ENCODE measurements at regions not wholly inside any gene's neighbourhood (a gene's known extent, or its start where the extent isn't known, plus 50 kb on each side); places are given as distances from the start of the nearest gene placed in this dataset.
A peak's percentile ranks its signal among the peaks of the same experiment; 100 is the strongest.

GRCh38 chrX:20521222-20521621, 254.5 kb upstream of the RPS6KA3 start:
- peak; percentile 53 for DNase-seq (ENCODE audit: low spot score)

DNA sequence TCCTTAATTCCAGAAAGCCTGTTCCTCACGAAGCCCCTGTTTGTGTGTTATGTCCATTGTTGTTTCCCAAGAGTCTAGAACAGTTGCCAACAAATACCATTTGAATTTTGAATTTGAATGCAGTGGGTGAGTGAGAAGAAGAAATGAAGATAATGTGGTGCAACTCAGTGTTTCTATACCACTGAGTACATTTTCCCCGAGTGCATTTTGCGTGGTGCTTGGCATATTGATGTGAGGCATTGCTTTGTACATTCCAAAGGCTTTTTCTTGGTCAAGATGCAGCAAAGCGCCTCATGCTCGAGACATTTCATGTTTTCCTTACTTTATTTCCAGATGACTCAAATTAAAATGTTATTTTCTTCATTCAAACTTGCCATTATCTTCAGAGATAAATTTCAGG, 253.1 kb upstream of the RPS6KA3 start:
- DNase-seq (ENCODE audit: low spot score), result no peak

GRCh38 chrX:20519146-20519545, 252.4 kb upstream of the RPS6KA3 start:
- peak; percentile 46 for DNase-seq (ENCODE audit: low spot score)

GRCh38 chrX:20517565-20517964, 250.9 kb upstream of the RPS6KA3 start:
- DNase-seq (ENCODE audit: low spot score), result peak; percentile 29

GRCh38 chrX:20515841-20516461, 249.2 kb upstream of the RPS6KA3 start:
- peak; percentile 98 for DNase-seq (ENCODE audit: low spot score)

DNA sequence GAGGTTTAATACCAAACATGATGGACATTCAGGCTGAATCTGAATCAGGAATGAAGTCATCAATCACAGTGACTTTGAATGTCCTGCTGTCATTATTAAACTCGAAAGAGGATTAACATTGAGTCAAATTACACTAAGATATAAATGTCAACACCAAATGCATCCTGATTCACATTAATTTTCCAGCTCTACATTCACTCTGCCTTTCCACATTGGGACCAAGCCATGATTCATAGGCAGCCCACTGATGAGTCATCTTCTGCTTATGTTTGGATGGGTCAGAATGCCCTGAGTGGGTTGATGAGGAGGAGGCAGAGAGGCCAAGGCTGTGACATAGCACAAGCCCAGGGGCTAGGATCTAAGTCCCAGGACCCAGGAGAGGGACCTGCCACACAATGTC, 247.6 kb upstream of the RPS6KA3 start:
- peak; percentile 93 for DNase-seq (ENCODE audit: low spot score)

DNA sequence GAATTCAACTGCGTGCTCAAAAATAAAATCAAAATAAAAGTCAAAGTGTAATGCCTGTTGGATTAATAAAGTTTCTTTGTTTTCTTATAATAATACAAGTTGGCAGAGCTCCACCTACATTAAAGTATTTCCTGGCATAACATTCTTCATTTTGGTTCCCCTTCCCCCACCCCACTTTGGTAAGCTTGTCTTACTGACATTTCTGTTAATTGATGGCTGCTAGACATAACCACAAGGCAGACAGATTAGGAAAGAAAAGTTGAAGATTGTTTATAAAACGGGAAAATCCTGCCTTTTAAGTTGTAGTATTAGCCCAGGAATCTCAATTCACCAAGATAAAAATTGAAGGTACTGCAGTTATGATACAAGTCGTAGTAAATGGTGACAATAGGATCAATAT, 246.5 kb upstream of the RPS6KA3 start:
- no peak for DNase-seq (ENCODE audit: low spot score)

GRCh38 chrX:20511792-20512191, 245.1 kb upstream of the RPS6KA3 start:
- no peak for DNase-seq (ENCODE audit: low spot score)

DNA sequence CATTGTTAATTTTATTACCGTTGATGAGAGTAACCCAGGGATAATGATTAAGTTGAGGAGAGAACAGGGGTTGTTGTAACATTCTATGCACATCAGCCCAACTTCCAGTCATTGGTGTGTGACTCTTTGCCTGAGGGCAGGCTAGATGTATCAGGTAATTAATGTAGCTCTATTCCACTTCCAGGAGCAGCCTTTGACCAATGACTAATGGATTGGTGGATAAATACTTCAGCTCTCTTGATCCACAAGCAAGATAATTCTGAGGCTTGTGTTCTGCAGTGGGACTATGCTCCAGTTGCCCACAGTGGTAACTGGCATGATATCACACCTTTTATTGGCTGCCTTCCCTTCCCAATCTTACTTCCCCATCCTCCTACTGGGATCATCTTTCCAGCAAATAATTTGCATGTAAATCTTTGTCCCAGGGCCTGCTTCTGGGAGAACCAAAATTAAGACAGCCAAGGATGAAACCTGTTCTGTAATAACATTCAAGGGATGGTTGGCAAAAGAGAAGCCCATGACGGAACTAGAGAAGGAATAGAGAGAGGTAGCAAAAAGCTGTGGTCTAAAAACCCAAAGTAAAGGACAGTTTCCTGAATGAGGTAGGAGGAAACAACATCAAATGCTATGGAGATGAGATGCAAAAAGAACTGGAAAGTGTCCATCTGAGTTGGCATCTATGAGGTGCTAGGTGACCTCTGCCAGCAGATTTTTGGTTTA, 241.4 kb upstream of the RPS6KA3 start:
- peak; percentile 53 for DNase-seq (ENCODE audit: low spot score)

DNA sequence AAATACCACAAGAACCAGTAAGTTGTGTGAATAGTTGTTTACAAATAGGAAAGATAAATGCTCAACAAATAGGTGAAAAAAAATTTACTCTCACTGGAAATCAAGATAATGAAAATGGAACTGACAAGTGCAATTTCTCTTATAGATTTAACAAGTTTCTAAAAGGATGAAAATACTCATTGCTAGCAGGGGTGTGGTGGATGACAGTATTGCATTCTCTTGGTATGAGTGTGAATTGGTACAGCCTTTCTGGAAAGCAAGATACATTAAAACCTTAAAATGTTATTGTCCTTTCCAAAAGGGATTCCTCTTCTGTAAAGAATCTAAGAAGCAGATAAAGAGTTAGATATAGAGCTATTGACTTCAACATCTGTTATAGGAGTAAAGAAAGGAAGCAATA, 240.0 kb upstream of the RPS6KA3 start:
- no peak for DNase-seq (ENCODE audit: low spot score)

- DNase-seq (ENCODE audit: low spot score), result no peak
These were observed 234.2 kb upstream of the RPS6KA3 start for GRCh38 chrX:20500949-20501348.

- DNase-seq (ENCODE audit: low spot score), result no peak
These were observed 233.6 kb upstream of the RPS6KA3 start for GRCh38 chrX:20500171-20500865.

DNA sequence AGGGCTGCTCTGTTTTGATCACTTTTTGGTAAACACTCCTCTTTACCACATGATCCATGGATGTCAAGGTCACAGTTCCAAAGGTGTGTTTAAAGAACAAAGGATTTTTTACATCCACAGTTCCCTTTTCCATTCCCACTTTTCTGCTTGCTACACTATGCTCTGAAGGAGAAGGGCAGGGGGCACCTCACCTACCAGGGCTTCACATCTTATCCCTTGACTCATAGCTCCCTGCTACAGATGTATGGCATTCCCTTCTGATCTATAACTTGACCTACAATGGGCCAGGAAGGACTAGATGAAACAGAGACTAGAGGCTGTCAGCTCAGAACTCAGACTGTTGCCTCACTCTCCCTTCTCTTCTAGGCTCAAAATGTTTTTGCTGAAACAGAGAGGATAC, 233.1 kb upstream of the RPS6KA3 start:
- DNase-seq (ENCODE audit: low spot score), result no peak

DNA sequence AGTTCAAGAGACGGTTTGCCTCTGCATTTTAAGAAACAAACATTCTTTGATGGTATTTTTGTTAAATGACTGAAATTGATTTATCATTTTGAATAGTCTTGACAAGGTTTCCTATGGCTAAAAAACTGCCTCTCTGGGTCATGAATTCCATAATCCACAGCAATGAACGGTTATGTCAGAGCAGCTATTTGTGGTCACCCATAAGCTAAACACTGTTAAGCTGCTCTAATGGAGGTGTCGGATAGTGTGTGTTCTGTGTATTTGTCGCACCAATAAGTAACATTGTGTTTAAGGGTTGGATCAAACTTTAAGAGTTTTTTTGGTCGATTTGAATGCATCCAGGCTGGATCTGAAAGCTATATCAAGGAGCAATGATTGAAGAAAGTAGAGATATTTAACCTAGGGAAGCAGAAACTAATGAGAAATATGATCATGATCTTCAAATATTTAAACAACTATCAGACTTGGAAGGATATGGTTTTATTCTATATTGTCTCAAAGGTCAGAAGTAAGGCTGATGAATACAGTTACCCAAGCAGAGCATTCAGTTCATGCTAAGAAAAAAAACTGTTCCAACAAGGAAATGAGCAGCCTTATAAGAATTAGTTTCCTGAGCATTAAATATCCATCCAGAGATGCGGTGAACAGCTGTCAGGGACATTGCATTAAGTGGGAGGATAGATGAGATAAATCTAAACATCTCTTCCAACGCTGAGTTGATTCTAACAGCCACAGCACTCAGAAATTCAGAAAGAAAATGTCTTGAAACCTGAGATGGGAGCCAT, 232.3 kb upstream of the RPS6KA3 start:
- DNase-seq (ENCODE audit: low spot score), result no peak

DNA sequence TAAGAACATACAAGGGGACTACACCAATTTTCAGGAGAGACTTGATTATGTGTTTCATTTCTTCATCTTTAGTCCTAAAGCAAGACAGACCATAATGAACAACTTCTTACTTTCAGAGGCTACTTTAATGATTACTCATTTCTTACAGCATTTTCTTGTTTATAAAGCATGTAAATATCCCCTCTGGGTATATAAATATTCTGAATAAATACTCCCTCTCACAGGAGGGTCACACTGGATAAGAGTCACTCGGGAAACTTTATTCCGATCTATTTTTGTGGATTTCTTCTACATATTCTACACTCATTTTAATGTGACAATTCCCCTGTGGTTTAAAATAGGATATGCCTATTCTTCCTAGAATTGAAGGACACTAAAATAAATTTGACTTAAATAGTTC, 228.9 kb upstream of the RPS6KA3 start:
- no peak for DNase-seq (ENCODE audit: low spot score)

DNA sequence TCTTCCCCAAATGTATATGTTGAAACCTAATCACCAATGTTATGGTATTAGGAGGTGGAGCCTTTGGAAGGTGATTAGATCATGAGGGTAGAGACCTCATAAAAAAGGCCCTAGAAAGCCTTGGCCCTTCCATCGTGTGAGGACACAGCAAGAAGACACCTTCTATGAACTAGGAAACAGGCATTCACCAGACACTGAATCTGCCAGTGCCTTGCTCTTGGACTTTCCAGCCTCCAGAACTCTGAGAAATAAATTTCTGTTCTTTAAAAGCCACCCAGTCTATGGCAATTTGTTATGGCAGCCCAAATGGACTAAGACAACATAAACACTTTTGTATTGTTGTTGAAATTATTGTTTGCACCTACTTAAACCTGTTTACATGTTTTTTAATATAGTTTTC, 221.8 kb upstream of the RPS6KA3 start:
- DNase-seq (ENCODE audit: low spot score), result no peak

DNA sequence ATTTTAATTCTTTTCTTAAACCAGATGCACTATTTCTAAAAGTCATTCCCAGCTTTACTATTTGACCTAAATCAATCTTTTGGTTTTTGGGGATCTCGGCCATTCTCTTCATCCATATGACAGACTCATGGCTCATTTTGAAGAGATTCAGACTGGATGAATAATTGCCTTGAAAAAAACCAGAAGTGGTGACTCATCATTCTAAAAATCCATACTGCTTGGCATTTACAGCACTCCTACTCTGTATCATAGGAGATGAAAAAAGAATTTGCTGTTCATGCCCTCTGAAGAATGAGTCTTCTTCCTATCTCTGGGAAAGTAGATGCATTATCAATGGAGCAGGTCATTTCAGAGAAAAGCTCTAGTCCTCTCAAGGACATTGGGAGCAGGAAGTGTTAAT, 220.5 kb upstream of the RPS6KA3 start:
- peak; percentile 30 for DNase-seq (ENCODE audit: low spot score)

- no peak for DNase-seq (ENCODE audit: low spot score)
These were observed 214.9 kb upstream of the RPS6KA3 start for GRCh38 chrX:20481632-20482031.

DNA sequence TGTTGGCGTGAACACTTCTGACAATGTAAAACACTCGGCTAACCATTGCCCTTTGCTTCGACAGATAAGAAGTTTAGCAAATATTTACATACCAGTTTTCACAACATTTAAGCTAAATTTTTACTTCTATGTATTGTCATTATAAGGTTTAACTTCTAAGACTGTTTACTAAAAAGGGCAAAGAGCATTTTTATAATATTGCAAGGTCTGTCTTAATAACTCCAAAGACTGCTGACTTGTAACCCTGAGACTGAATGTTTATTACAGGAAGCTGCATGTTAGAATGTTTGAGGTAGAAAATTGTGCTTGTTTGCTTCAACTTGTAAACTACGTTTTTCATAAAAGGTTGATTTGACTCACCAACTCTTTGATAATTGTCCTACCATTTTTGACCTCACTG, 213.2 kb upstream of the RPS6KA3 start:
- DNase-seq (ENCODE audit: low spot score), result no peak

DNA sequence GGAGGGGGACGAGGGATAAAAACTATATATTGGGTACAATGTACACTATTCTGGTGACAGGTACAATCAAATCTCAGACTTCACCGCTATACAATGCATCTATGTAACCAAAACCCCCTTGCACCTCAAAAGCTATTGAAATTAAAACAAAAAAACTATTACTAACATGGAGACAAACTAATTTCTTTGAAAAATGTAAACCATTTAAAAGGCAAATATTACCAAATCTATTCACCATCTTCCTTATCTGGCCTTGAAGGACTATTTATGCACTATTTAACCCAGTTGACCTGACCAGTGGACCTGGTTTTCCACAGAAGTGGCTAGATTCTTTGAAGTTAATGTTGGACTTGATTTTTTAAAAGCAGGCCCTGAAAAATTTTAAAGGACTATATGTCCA, 212.3 kb upstream of the RPS6KA3 start:
- DNase-seq (ENCODE audit: low spot score), result no peak

DNA sequence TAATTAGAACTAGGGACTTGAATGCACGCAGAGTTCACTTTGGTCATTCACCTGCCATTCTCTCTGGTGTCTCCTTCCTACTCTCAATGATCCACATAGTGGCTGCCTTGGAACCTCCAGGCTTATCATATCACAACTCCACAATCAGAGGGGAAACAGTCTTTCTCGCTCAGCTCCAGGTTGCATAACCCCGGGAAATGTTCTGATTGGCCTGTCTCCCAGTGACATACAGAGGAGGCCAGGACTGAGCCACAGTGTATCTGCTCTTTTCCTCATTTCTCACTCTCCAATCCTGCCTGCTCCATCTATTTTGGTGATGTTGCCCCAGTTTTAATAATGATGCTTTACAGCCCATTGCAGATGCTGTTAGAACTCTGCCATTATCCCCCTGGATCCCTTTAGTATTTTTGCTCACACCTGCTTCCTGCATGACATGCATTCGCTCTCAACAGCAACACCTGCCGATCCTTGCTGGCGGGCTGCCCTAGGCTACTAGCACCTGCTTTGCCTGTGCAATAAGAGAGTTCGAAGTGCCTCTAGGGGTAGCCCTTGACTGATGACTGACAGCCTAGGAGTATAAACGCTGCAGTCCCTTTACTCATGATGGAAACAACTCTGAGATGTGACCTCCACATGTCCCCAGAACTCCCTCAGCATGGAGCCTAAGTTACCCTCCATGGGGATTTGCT, 211.3 kb upstream of the RPS6KA3 start:
- DNase-seq (ENCODE audit: low spot score), result no peak

- DNase-seq (ENCODE audit: low spot score), result no peak
These were observed 210.5 kb upstream of the RPS6KA3 start for GRCh38 chrX:20477219-20477618.
